ENCODE measurements at regions not wholly inside any gene's neighbourhood (a gene's known extent, or its start where the extent isn't known, plus 50 kb on each side); places are given as distances from the start of the nearest gene placed in this dataset.

DNA sequence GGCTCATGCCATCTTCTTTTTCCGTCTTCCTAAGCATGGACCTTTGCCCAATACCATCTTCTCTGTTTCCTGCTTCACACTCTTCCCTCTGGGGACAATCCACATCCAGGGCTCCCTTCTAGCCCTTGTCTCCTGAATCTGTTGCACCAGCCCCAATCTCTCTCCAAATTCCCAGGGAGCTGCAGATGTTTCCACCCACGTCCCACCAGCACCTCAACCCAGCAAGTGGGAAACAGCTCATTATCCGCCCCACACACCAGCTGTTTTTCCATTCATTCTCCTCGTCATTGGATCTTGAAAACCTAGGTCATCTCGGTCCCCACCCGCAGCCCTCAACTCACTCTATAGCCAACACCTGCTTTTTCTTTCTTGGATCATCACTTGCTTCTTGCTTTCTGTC, 185.0 kb upstream of the CDYL start:
- TF ChIP-seq, protein P1, sequence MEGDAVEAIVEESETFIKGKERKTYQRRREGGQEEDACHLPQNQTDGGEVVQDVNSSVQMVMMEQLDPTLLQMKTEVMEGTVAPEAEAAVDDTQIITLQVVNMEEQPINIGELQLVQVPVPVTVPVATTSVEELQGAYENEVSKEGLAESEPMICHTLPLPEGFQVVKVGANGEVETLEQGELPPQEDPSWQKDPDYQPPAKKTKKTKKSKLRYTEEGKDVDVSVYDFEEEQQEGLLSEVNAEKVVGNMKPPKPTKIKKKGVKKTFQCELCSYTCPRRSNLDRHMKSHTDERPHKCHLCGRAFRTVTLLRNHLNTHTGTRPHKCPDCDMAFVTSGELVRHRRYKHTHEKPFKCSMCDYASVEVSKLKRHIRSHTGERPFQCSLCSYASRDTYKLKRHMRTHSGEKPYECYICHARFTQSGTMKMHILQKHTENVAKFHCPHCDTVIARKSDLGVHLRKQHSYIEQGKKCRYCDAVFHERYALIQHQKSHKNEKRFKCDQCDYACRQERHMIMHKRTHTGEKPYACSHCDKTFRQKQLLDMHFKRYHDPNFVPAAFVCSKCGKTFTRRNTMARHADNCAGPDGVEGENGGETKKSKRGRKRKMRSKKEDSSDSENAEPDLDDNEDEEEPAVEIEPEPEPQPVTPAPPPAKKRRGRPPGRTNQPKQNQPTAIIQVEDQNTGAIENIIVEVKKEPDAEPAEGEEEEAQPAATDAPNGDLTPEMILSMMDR (IDR thresholded peaks at IDR 0.05): no peak
- no peak for TF ChIP-seq POLR2A (IDR thresholded peaks at IDR 0.05)
